Stimulated activated CD4-positive, alpha-beta T cell treated with anti-CD3 and anti-CD28 coated beads, Interleukin-2, amount 100 ng/mL, for 48 hours (primary cell): ENCODE measurements at regions not wholly inside any gene's neighbourhood (a gene's known extent, or its start where the extent isn't known, plus 50 kb on each side); places are given as distances from the start of the nearest gene placed in this dataset.

Experiments
- DNase-seq, 2 donors: peaks; one replicate each; pipeline ENCODE4 v3.0.0-alpha.2; 2020

GRCh38 chr1:24981631-24982005 is 51.5 kb upstream of the RUNX3 start:
- no peak for DNase-seq

GRCh38 chr1:24980836-24981630 is 51.0 kb upstream of the RUNX3 start:
- no peak for DNase-seq
